Esophagus squamous epithelium (tissue), 4 donors: ENCODE measurements at regions not wholly inside any gene's neighbourhood (a gene's known extent, or its start where the extent isn't known, plus 50 kb on each side); places are given as distances from the start of the nearest gene placed in this dataset.

Source experiments
- CTCF ChIP-seq, 6 experiments: fragments of 450-650 bp in 4 of 6; fragments of 200-600 bp in 2 of 6; sonication (generic) in 2 of 6; IDR thresholded peaks; one replicate each; pipeline ENCODE4 v1.5.1; 2016 to 2019; ENCODE audit warnings: antibody characterized with exemption in 6 of 6, mild to moderate bottlenecking in 4 of 6, moderate library complexity in 4 of 6
- POLR2A ChIP-seq, 4 donors: fragments of 450-650 bp; IDR thresholded peaks; one replicate each; pipeline ENCODE4 v1.6.1; 2017; ENCODE audit warnings: antibody characterized with exemption in 4 of 4, mild to moderate bottlenecking in 4 of 4, moderate library complexity in 3 of 4

GRCh38 chr4:92106816-92107215, 196.9 kb upstream of the GRID2 start:
- TF ChIP-seq POLR2A (IDR thresholded peaks at IDR 0.05), result no peak
- no peak for TF ChIP-seq CTCF (IDR thresholded peaks at IDR 0.05)
